ENCODE measurements at regions not wholly inside any gene's neighbourhood (a gene's known extent, or its start where the extent isn't known, plus 50 kb on each side); places are given as distances from the start of the nearest gene placed in this dataset.
A peak's percentile ranks its signal among the peaks of the same experiment; 100 is the strongest.
"Not testable (repeated sequence)": the region's sequence is repeated elsewhere in the genome, so short reads cannot be mapped to it uniquely, and the experiment has no call there.

DNA sequence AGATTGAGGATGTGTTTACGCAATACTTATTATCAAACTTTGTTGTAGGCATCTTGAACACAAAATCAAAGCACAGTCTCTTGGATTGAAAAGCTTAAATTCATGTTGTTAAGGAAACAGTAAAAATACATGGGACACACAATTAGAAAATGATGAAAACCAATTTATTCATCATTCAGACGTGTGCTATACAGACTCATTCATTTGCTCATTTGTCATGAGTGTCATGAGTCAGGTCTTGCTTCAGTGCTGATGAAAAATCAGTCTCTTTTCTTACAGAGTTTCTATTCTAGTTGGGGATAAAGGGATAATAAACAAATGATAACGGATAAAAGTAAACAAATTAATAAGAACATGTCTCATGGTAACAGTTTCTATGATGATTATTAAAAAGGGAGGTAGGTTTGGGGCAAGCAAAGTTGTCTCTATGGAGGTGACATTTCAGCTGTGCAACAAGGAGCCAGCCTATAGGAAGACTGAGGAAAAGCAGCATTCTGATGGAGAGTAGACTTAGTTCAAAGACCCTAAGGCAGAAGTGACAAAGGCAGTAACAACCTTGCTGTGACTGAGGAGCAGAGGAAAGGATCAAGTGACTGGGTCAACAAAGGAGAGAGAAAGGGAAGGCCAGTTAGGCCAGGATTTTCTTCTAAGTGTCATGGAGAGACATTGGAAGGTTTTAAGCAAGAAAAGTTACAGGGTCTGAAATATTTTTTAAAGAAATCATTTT lies 224.0 kb upstream of the HHIP start:
- no peak for DNase-seq (ENCODE audit: low read depth, low spot score)
- H3K4me3 ChIP-seq (ENCODE audit: low read depth, low read length) = no peak overlapping the region
- in situ Hi-C loops (cut with HindIII; ENCODE audit: low sequenced_read_pairs) = no loop called here
- TF ChIP-seq, protein P1, sequence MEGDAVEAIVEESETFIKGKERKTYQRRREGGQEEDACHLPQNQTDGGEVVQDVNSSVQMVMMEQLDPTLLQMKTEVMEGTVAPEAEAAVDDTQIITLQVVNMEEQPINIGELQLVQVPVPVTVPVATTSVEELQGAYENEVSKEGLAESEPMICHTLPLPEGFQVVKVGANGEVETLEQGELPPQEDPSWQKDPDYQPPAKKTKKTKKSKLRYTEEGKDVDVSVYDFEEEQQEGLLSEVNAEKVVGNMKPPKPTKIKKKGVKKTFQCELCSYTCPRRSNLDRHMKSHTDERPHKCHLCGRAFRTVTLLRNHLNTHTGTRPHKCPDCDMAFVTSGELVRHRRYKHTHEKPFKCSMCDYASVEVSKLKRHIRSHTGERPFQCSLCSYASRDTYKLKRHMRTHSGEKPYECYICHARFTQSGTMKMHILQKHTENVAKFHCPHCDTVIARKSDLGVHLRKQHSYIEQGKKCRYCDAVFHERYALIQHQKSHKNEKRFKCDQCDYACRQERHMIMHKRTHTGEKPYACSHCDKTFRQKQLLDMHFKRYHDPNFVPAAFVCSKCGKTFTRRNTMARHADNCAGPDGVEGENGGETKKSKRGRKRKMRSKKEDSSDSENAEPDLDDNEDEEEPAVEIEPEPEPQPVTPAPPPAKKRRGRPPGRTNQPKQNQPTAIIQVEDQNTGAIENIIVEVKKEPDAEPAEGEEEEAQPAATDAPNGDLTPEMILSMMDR (IDR thresholded peaks at IDR 0.05; ENCODE audit: low read depth, low read length) = no peak

DNA sequence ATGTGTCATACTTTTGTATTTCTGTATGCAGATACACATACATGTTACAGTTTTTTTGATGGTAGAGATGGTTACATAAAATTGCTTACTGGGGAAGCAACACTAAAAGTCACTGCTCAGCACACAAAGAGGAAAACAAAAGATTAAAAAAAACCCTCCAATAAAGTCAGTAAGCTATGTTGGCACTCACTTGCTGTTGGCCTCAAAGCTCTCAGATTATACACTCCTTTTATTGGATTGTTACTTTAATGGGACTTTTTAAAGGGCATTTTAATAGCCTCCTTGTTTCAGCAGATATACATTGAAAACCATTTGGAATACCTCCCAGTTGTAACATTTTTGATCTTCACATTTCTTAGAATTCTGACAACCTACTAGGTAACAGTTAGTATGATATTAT lies 222.0 kb upstream of the HHIP start:
- TF ChIP-seq, protein P1 (IDR thresholded peaks at IDR 0.05; ENCODE audit: low read depth, low read length) = no peak
- H3K4me3 ChIP-seq (ENCODE audit: low read depth, low read length) = no peak overlapping the region
- no peak for DNase-seq (ENCODE audit: low read depth, low spot score)
- in situ Hi-C loops (cut with HindIII; ENCODE audit: low sequenced_read_pairs) = no loop called here

DNA sequence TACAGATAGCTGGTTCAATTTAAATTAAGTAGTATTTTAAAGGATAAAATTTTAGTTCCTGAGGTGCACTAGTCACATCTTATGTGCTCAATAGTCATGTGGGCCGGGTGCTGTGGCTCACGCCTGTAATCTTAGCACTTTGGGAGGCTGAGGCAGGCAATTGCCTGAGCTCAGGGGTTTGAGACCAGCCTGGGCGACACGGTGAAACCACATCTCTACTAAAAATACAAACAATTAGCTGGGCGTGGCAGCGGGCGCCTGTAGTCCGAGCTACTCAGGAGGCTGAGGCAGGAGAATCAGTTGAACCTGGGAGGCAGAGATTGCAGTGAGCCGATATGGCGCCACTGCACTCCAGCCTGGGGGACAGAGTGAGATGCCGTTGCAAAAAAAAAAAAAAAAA lies 219.9 kb upstream of the HHIP start:
- not testable (repeated sequence) for H3K4me3 ChIP-seq (ENCODE audit: low read depth, low read length)

DNA sequence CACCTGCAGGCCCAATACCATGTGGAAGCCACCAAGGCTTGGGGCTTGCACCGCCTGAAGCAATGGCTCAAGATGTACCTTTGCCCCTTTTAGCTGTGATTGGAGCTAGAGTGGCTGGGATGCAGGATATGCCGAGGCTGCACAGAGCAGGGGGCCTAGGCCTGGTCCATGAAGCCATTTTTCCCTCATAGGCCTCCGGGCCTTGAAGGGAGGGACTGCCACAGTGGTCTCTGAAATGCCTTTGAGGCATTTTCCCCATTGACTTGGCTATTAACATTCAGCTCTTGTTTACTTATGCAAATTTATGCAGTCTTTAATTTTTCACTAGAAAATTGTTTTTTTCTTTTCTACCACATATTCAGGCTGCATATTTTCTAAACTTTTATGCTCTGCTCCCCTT lies 203.2 kb upstream of the HHIP start:
- in situ Hi-C loops (cut with HindIII; ENCODE audit: low sequenced_read_pairs) = no loop called here
- H3K4me3 ChIP-seq (ENCODE audit: low read depth, low read length) = no peak overlapping the region

More for the DNA sequence above, 219.9 kb upstream of the HHIP start:
- DNase-seq (ENCODE audit: low read depth, low spot score); in situ Hi-C loops (cut with HindIII; ENCODE audit: low sequenced_read_pairs): not testable (repeated sequence)

DNA sequence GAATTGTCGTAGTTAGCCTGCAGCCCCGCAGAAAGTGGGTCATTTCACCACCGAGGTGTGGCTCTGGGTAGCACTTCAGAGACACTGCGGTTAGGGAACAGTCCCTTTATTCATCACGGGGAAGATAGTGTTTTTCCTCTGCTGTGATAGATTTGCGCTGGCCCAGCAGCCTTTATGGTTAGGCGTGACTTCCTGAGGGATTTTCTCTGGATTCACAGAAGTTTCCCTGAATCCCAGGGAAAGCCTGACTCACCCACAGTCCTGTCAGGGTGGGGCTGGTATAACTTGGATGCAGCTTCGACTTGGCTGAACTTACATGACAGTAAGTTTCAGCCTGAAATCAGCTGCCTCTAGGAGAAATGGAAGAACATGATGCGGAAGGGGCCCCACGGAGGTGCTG lies 196.3 kb upstream of the HHIP start:
- DNase-seq (ENCODE audit: low read depth, low spot score) = no peak
- in situ Hi-C loops (cut with HindIII; ENCODE audit: low sequenced_read_pairs) = no loop called here
- TF ChIP-seq, protein P1 (IDR thresholded peaks at IDR 0.05; ENCODE audit: low read depth, low read length) = no peak
- H3K4me3 ChIP-seq (ENCODE audit: low read depth, low read length) = no peak overlapping the region

More for the DNA sequence above, 203.2 kb upstream of the HHIP start:
- TF ChIP-seq, protein P1 (IDR thresholded peaks at IDR 0.05; ENCODE audit: low read depth, low read length) = no peak
- no peak for DNase-seq (ENCODE audit: low read depth, low spot score)

DNA sequence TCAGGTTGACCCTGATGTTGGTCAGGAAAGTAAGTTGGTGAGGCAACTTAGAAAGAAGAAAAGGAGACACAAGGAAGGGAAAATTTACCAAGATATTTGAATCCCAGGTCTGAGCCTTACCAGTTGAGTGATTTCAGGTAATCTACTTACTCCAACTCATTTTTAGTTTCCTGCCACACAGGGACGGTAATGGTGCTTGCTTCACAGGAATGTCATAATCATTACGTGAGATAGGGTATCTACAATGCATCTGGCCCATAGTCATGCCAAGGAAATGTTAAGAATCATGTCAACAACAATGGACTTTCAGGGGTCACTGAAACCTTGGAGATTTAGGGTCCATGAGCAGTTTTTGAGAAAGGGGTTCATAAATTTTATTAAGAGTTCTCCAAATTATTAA lies 195.4 kb upstream of the HHIP start:
- in situ Hi-C loops (cut with HindIII; ENCODE audit: low sequenced_read_pairs) = no loop called here
- DNase-seq (ENCODE audit: low read depth, low spot score) = no peak
- TF ChIP-seq, protein P1 (IDR thresholded peaks at IDR 0.05; ENCODE audit: low read depth, low read length) = no peak
- no peak overlapping the region for H3K4me3 ChIP-seq (ENCODE audit: low read depth, low read length)

DNA sequence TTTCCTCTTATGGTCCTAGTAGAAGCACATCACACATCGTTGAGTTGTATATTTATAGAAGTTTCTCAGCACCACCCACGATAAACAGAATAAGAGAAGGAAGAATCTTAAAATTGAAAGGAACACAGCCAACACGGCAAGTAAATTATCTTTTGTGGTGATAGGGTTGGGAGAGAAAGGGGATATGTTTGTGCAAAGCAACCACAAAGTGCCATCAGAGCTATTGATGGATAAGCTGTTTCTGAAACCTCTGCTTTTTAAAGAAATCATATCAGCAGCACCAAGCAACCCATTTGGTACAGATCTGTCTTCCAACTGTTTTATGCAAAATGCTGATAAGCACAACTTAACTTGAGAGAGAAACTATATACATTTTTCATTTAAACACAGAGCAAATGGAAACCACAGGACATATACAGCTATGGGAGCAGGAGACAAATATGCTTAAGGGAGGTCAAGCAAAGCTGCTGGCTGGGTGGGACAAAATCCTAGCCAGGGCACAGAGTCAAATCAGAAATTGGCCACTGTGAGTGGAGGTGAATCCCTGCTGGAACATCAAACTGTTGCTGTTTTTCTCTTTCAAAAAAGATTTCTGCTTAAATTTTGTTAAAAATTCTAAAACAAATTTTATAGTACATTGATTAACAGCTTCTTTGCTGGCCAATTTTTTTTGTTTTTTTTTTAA lies 194.0 kb upstream of the HHIP start:
- TF ChIP-seq, protein P1 (IDR thresholded peaks at IDR 0.05; ENCODE audit: low read depth, low read length) = no peak
- DNase-seq (ENCODE audit: low read depth, low spot score) = peak; percentile 5
- no peak overlapping the region for H3K4me3 ChIP-seq (ENCODE audit: low read depth, low read length)
- in situ Hi-C loops (cut with HindIII; ENCODE audit: low sequenced_read_pairs) = no loop called here
